H1 (cell line): ENCODE measurements at regions not wholly inside any gene's neighbourhood (a gene's known extent, or its start where the extent isn't known, plus 50 kb on each side); places are given as distances from the start of the nearest gene placed in this dataset.
A peak's percentile ranks its signal among the peaks of the same experiment; 100 is the strongest.

Experiments
- CTCF ChIA-PET: fragments of 300-600 bp; sonication (Branson Sonifier 250); formaldehyde crosslinking; loops from one replicate; lab custom pipeline; 2021; ENCODE audit not compliant: partially characterized antibody; lab: Charles Lee
- POLR2A ChIA-PET: fragments of 300-600 bp; sonication (Branson Sonifier 250); formaldehyde crosslinking; loops from one replicate; lab custom pipeline; 2021; ENCODE audit warnings: inconsistent platforms; ENCODE audit not compliant: partially characterized antibody; lab: Charles Lee
- DNase-seq, 2 experiments: peaks; one replicate each; pipeline versions ENCODE4 v3.0.0 to v3.0.0-alpha.2; 2010 to 2022; ENCODE audit warnings: low spot score in 2 of 2, low read depth in 1 of 2, mixed read lengths in 1 of 2
- FAIRE-seq: peaks from 2 replicates; lab custom pipeline; 2011; peaks lifted over from hg19 to GRCh38; lab: Jason Lieb, UNC
- H2AFZ ChIP-seq: 2 replicates; pipeline ENCODE4 v1.8.1; 2012; ENCODE audit warnings: low read length, inconsistent platforms
- H2AK5ac ChIP-seq: 2 replicates; pipeline ENCODE4 v1.6.1; 2013; ENCODE audit warnings: low read depth, low read length
- H2BK120ac ChIP-seq: replicated peaks from 2 replicates; pipeline ENCODE3; 2013; ENCODE audit warnings: low read depth, low read length, inconsistent platforms
- H2BK12ac ChIP-seq: 2 replicates; pipeline ENCODE4 v1.6.1; 2013; ENCODE audit warnings: low read depth, low read length
- H2BK15ac ChIP-seq: 2 replicates; pipeline ENCODE4 v1.6.1; 2013; ENCODE audit warnings: low read length
- H2BK20ac ChIP-seq: 2 replicates; pipeline ENCODE4 v1.6.1; 2013; ENCODE audit warnings: low read length
- H2BK5ac ChIP-seq: 2 replicates; pipeline ENCODE4 v1.6.1; 2013; ENCODE audit warnings: low read depth, low read length
- H3K14ac ChIP-seq: 2 replicates; pipeline ENCODE4 v1.6.1; 2013; ENCODE audit warnings: inconsistent platforms; ENCODE audit not compliant: insufficient read length
- H3K18ac ChIP-seq: 2 replicates; pipeline ENCODE4 v1.6.1; 2013; ENCODE audit warnings: low read length; ENCODE audit errors: extremely low read depth
- H3K23ac ChIP-seq: 2 replicates; pipeline ENCODE4 v1.6.1; 2013; ENCODE audit warnings: inconsistent platforms; ENCODE audit not compliant: insufficient read length
- H3K23me2 ChIP-seq: 2 replicates; pipeline ENCODE4 v1.6.1; 2013; ENCODE audit warnings: low read depth, low read length
- H3K27ac ChIP-seq: 2 replicates; pipeline ENCODE4 v1.6.1; 2011; ENCODE audit warnings: low read depth, low read length, inconsistent platforms
- H3K27me3 ChIP-seq, 4 experiments: replicated peaks in 1 of 4; 1 replicate in 1 of 4; 2 replicates in 3 of 4; pipeline versions ENCODE4 v1.6.1 to v1.8.1; 2011 to 2013; ENCODE audit warnings: low read length in 3 of 4, mild to moderate bottlenecking in 3 of 4, inconsistent platforms in 2 of 4, mixed read lengths in 2 of 4, moderate library complexity in 1 of 4; ENCODE audit not compliant: control insufficient read depth in 3 of 4, insufficient read depth in 3 of 4; ENCODE audit errors: extremely low read depth in 1 of 4
- H3K36me3 ChIP-seq, 4 experiments: 2 replicates each; pipeline versions ENCODE4 v1.6.1 to v1.8.1; 2011 to 2013; ENCODE audit warnings: mild to moderate bottlenecking in 4 of 4, low read length in 3 of 4, moderate library complexity in 2 of 4, control low read depth in 1 of 4, inconsistent platforms in 1 of 4; ENCODE audit not compliant: insufficient read depth in 4 of 4, control insufficient read depth in 2 of 4
- H3K4ac ChIP-seq: replicated peaks from 2 replicates; pipeline ENCODE3; 2013; ENCODE audit warnings: low read length, low read depth, mixed read lengths, inconsistent platforms; ENCODE audit not compliant: insufficient read length
- H3K4me1 ChIP-seq, 4 experiments: replicated peaks in 1 of 4; 1 replicate in 1 of 4; 2 replicates in 3 of 4; pipeline versions ENCODE4 v1.6.1 to v1.8.1; 2011 to 2013; ENCODE audit warnings: low read length in 3 of 4, inconsistent platforms in 2 of 4, mixed read lengths in 1 of 4; ENCODE audit not compliant: insufficient read depth in 4 of 4, control insufficient read depth in 3 of 4
- H3K4me2 ChIP-seq, 2 experiments: 2 replicates each; pipeline versions ENCODE4 v1.6.1 to v1.8.1; 2011 to 2013; ENCODE audit warnings: low read depth in 2 of 2, low read length in 2 of 2, control low read depth in 1 of 2, inconsistent platforms in 1 of 2, mild to moderate bottlenecking in 1 of 2; ENCODE audit not compliant: insufficient read depth in 1 of 2
- H3K4me3 ChIP-seq, 4 experiments: fragments of 200-600, 300-600 bp in 1 of 4; sonication (generic), shearing (Covaris generic), sonication (Bioruptor Twin) in 1 of 4; 2 replicates each; pipeline versions ENCODE4 v1.5.1 to v1.8.1; 2011 to 2016; ENCODE audit warnings: low read length in 4 of 4, low read depth in 3 of 4, control low read depth in 2 of 4, inconsistent platforms in 2 of 4, mild to moderate bottlenecking in 2 of 4, mixed read lengths in 1 of 4, moderate library complexity in 1 of 4; ENCODE audit not compliant: insufficient read depth in 2 of 4; ENCODE audit errors: extremely low read depth in 1 of 4
- H3K56ac ChIP-seq: replicated peaks from 2 replicates; pipeline ENCODE3; 2013; ENCODE audit warnings: low read depth, mild to moderate bottlenecking, mixed read lengths, low read length, inconsistent platforms; ENCODE audit not compliant: insufficient read length
- H3K79me1 ChIP-seq: 2 replicates; pipeline ENCODE4 v1.6.1; 2013; ENCODE audit warnings: low read depth, low read length, control low read depth
- H3K79me2 ChIP-seq, 2 experiments: 2 replicates each; pipeline versions ENCODE4 v1.6.1 to v1.8.1; 2012 to 2013; ENCODE audit warnings: low read length in 2 of 2, mild to moderate bottlenecking in 2 of 2, inconsistent platforms in 1 of 2; ENCODE audit not compliant: insufficient read depth in 2 of 2, control insufficient read depth in 1 of 2
- H3K9ac ChIP-seq, 4 experiments: replicated peaks in 1 of 4; 1 replicate in 1 of 4; 2 replicates in 3 of 4; pipeline versions ENCODE4 v1.6.1 to v1.8.1; 2011 to 2013; ENCODE audit warnings: low read depth in 3 of 4, low read length in 3 of 4, control low read depth in 2 of 4, mild to moderate bottlenecking in 2 of 4, moderate library complexity in 2 of 4, inconsistent platforms in 1 of 4; ENCODE audit errors: extremely low read depth in 1 of 4
- H3K9me3 ChIP-seq, 2 experiments: 2 replicates each; pipeline versions ENCODE4 v1.6.1 to v1.8.1; 2012 to 2013; ENCODE audit warnings: mild to moderate bottlenecking in 2 of 2, moderate library complexity in 2 of 2, control low read depth in 1 of 2, inconsistent platforms in 1 of 2, low read depth in 1 of 2, low read length in 1 of 2, mixed read lengths in 1 of 2; ENCODE audit not compliant: insufficient read depth in 2 of 2
- H4K20me1 ChIP-seq, 2 experiments: replicated peaks in 1 of 2; 2 replicates each; pipeline versions ENCODE3 to v1.8.1; 2011 to 2013; ENCODE audit warnings: inconsistent platforms in 2 of 2, low read length in 2 of 2, mild to moderate bottlenecking in 1 of 2; ENCODE audit not compliant: insufficient read depth in 2 of 2, control insufficient read depth in 1 of 2
- H4K5ac ChIP-seq: 2 replicates; pipeline ENCODE4 v1.6.1; 2013; ENCODE audit warnings: low read length, low read depth, mixed read lengths, inconsistent platforms; ENCODE audit not compliant: insufficient read length
- H4K8ac ChIP-seq: 2 replicates; pipeline ENCODE4 v1.8.0; 2013; ENCODE audit warnings: mild to moderate bottlenecking, moderate library complexity, low read length, inconsistent platforms; ENCODE audit not compliant: insufficient read depth; ENCODE audit errors: extremely low read depth
- H4K91ac ChIP-seq: replicated peaks from 2 replicates; pipeline ENCODE3; 2013; ENCODE audit warnings: low read length, mixed read lengths, inconsistent platforms; ENCODE audit not compliant: insufficient read length
- BACH1 ChIP-seq: IDR thresholded peaks from 2 replicates; pipeline ENCODE4 v1.6.1; 2012; ENCODE audit warnings: low read length, improper control_type of control experiment
- MAFK ChIP-seq: IDR thresholded peaks from 2 replicates; pipeline ENCODE4 v1.6.1; 2012; ENCODE audit warnings: low read depth, mild to moderate bottlenecking, improper control_type of control experiment, low read length
- SIN3A ChIP-seq, 2 experiments: IDR thresholded peaks in 1 of 2; conservative IDR thresholded peaks in 1 of 2; 2 replicates each; pipeline ENCODE4 v1.6.1; 2011 to 2012; ENCODE audit warnings: low read length in 2 of 2, improper control_type of control experiment in 1 of 2, low read depth in 1 of 2, mild to moderate bottlenecking in 1 of 2
- WGBS, 2 experiments: shearing (Covaris generic) in 1 of 2; methylation state at CpG; one replicate each; pipeline versions ENCODE4 v1.1.6 to v1.1.7; 2013 to 2015; ENCODE audit warnings: low lambda C conversion rate in 2 of 2, mixed read lengths in 2 of 2, inconsistent platforms in 1 of 2, low coverage in 1 of 2, missing lambda C conversion rate in 1 of 2; ENCODE audit not compliant: insufficient replicate concordance in 2 of 2, insufficient coverage in 1 of 2, insufficient read length in 1 of 2; ENCODE audit errors: extremely low coverage in 1 of 2, missing lambda C conversion rate in 1 of 2; 5-methylcytosine and 5-hydroxymethylcytosine counted together

- 92% methylated on average over 2 of the region's 2 CpGs; no CpG with 5 or more reads in 1 of the 2 experiments for WGBS, 2 experiments
- no peaks in the 10 kb centered on the region for H3K23me2 ChIP-seq
- H2BK12ac ChIP-seq, result no peak overlapping the region
- no peaks in the 10 kb centered on the region for H3K9me3 ChIP-seq
- POLR2A ChIA-PET, result no interaction called here
- no peak overlapping the region for H2BK20ac ChIP-seq
- no peak overlapping the region for H4K5ac ChIP-seq
- no peak overlapping the region for H3K4me2 ChIP-seq
- H3K4me1 ChIP-seq, result no peaks in the 10 kb centered on the region
- H4K91ac ChIP-seq, result no peak overlapping the region
- no peak overlapping the region for H4K8ac ChIP-seq
- no peak overlapping the region for H3K9ac ChIP-seq
- H3K36me3 ChIP-seq, result no peaks in the 10 kb centered on the region
- no peak overlapping the region for H3K27ac ChIP-seq
- H3K56ac ChIP-seq, result no peak overlapping the region
- H2BK120ac ChIP-seq, result no peak overlapping the region
- no peaks in the 10 kb centered on the region for H3K79me1 ChIP-seq
- TF ChIP-seq SIN3A (conservative IDR thresholded peaks at IDR 0.05 in 1 of 2, IDR thresholded peaks at IDR 0.05 in 1 of 2; ENCODE audit: low read depth in 1 of 2, low read length in 2 of 2), result no peak
- no peak for TF ChIP-seq BACH1
- TF ChIP-seq MAFK, result peak; percentile 54; the same call in 1 of the 2 replicates
- no peak overlapping the region for H3K23ac ChIP-seq
- H2BK5ac ChIP-seq, result no peak overlapping the region
- no peak overlapping the region for H3K4me3 ChIP-seq
- H3K4ac ChIP-seq, result no peak overlapping the region
- H3K27me3 ChIP-seq, result no peaks in the 10 kb centered on the region
- H4K20me1 ChIP-seq, result no peaks in the 10 kb centered on the region
- no peak overlapping the region for H2BK15ac ChIP-seq
- no peak for DNase-seq
- no peak overlapping the region for H2AK5ac ChIP-seq
- FAIRE-seq, result no peak
- no peak overlapping the region for H2AFZ ChIP-seq
- H3K14ac ChIP-seq, result no peak overlapping the region
- H3K18ac ChIP-seq, result no peak overlapping the region
- H3K79me2 ChIP-seq, result no peaks in the 10 kb centered on the region
- CTCF ChIA-PET, result interaction anchor here (1.4 to 2.2 kb wide), 2 partner anchors 8 to 15 kb away, joined by 4 to 5 read pairs; no protein-coding TSS in a partner anchor
Measured at GRCh38 chr6:100289285-100289684, 175.4 kb downstream of the SIM1 start.
